ENCODE measurements at regions not wholly inside any gene's neighbourhood (a gene's known extent, or its start where the extent isn't known, plus 50 kb on each side); places are given as distances from the start of the nearest gene placed in this dataset.

GRCh38 chr10:57094083-57094482 lies 733.0 kb upstream of the ZWINT start:
- TF ChIP-seq EZH2 (IDR thresholded peaks at IDR 0.05; ENCODE audit: borderline replicate concordance, low read depth, low read length, poor library complexity, severe bottlenecking) (no peak), CTCF (conservative IDR thresholded peaks at IDR 0.05; ENCODE audit: low read depth, low read length) (no peak)
